Neural cell (in vitro differentiated cells): ENCODE measurements at regions not wholly inside any gene's neighbourhood (a gene's known extent, or its start where the extent isn't known, plus 50 kb on each side); places are given as distances from the start of the nearest gene placed in this dataset.

ENCODE experiments used
- H2AFZ ChIP-seq: fragments of 200-600, 300-800 bp; sonication (generic), shearing (Covaris generic); 2 replicates; pipeline ENCODE4 v1.6.0; 2014; ENCODE audit warnings: low read depth, mild to moderate bottlenecking, antibody characterized with exemption, low read length, moderate library complexity
- H3F3A ChIP-seq: fragments of 200-600 bp; shearing (Covaris generic); 2 replicates; pipeline ENCODE4 v1.6.1; 2016; ENCODE audit warnings: mild to moderate bottlenecking, moderate library complexity, mixed read lengths, antibody characterized with exemption, low read length; ENCODE audit not compliant: insufficient read depth, poor library complexity, severe bottlenecking
- H3K27ac ChIP-seq: fragments of 200-600, 300-800 bp; sonication (generic), shearing (Covaris generic); 2 replicates; pipeline ENCODE4 v1.5.1; 2014; ENCODE audit warnings: mild to moderate bottlenecking, low read length, moderate library complexity
- H3K27me3 ChIP-seq: fragments of 300-800, 200-600 bp; sonication (generic), shearing (Covaris generic); 2 replicates; pipeline ENCODE4 v1.6.0; 2014; ENCODE audit warnings: mild to moderate bottlenecking, low read depth, low read length, moderate library complexity; ENCODE audit not compliant: insufficient read depth
- H3K36me3 ChIP-seq: fragments of 300-800, 200-600 bp; sonication (generic), shearing (Covaris generic); 2 replicates; pipeline ENCODE4 v1.5.1; 2014; ENCODE audit warnings: mild to moderate bottlenecking, antibody characterized with exemption, low read length, moderate library complexity; ENCODE audit not compliant: insufficient read depth
- H3K4me2 ChIP-seq: fragments of 300-800, 200-600 bp; sonication (generic), shearing (Covaris generic); 2 replicates; pipeline ENCODE4 v1.6.0; 2014; ENCODE audit warnings: mild to moderate bottlenecking, low read length
- H3K4me3 ChIP-seq: fragments of 300-800, 200-600 bp; sonication (generic), shearing (Covaris generic); 2 replicates; pipeline ENCODE4 v1.5.1; 2014; ENCODE audit warnings: mild to moderate bottlenecking, low read length, moderate library complexity
- H3K79me2 ChIP-seq: fragments of 200-600 bp; shearing (Covaris generic); replicated peaks from 2 replicates; pipeline ENCODE4 v1.6.0; 2014; ENCODE audit warnings: mild to moderate bottlenecking, low read length, moderate library complexity; ENCODE audit not compliant: insufficient read depth
- H3K9ac ChIP-seq: fragments of 300-800, 200-600 bp; sonication (generic), shearing (Covaris generic); 2 replicates; pipeline ENCODE4 v1.6.1; 2016; ENCODE audit warnings: mild to moderate bottlenecking, low read length, mixed read lengths
- H3K9me2 ChIP-seq: fragments of 200-600 bp; shearing (Covaris generic); 2 replicates; pipeline ENCODE4 v1.6.1; 2016; ENCODE audit warnings: mild to moderate bottlenecking, low read length, mixed read lengths; ENCODE audit not compliant: insufficient read depth
- H3K9me3 ChIP-seq: fragments of 200-600, 300-800 bp; sonication (generic), shearing (Covaris generic); 2 replicates; pipeline ENCODE4 v1.6.1; 2016; ENCODE audit warnings: mild to moderate bottlenecking, mixed run types, low read length, moderate library complexity, mixed read lengths
- H4K20me1 ChIP-seq: fragments of 200-600 bp; shearing (Covaris generic); 2 replicates; pipeline ENCODE4 v1.6.1; 2016; ENCODE audit warnings: mild to moderate bottlenecking, mixed run types; ENCODE audit not compliant: insufficient read depth
- CTCF ChIP-seq: fragments of 450-650 bp; IDR thresholded peaks from 2 replicates; pipeline ENCODE4 v1.5.1; 2014; ENCODE audit warnings: antibody characterized with exemption, mild to moderate bottlenecking, moderate library complexity; ENCODE audit not compliant: poor library complexity, severe bottlenecking
- EP300 ChIP-seq: fragments of 450-650 bp; conservative IDR thresholded peaks from 2 replicates; pipeline ENCODE4 v1.6.1; 2014; ENCODE audit warnings: antibody characterized with exemption, mild to moderate bottlenecking, moderate library complexity; ENCODE audit not compliant: poor library complexity, severe bottlenecking
- EZH2 ChIP-seq: fragments of 200-600, 300-800 bp; shearing (Covaris generic), sonication (generic); IDR thresholded peaks from 2 replicates; pipeline ENCODE4 v1.6.1; 2014; ENCODE audit warnings: antibody characterized with exemption, low read length, borderline replicate concordance, mild to moderate bottlenecking; ENCODE audit not compliant: insufficient read depth, poor library complexity, severe bottlenecking
- MXI1 ChIP-seq: fragments of 450-650 bp; conservative IDR thresholded peaks from 2 replicates; pipeline ENCODE4 v1.6.1; 2014; ENCODE audit warnings: antibody characterized with exemption, mild to moderate bottlenecking; ENCODE audit not compliant: poor library complexity, severe bottlenecking
- POLR2AphosphoS5 ChIP-seq: IDR thresholded peaks from 2 replicates; pipeline ENCODE4 v1.6.1; 2012
- RAD21 ChIP-seq: fragments of 450-650 bp; conservative IDR thresholded peaks from 2 replicates; pipeline ENCODE4 v1.6.1; 2014; ENCODE audit warnings: antibody characterized with exemption, mild to moderate bottlenecking, moderate library complexity
- SMC3 ChIP-seq: fragments of 450-650 bp; conservative IDR thresholded peaks from 2 replicates; pipeline ENCODE4 v1.6.1; 2014; ENCODE audit warnings: antibody characterized with exemption, mild to moderate bottlenecking, moderate library complexity; ENCODE audit not compliant: poor library complexity
- TAF1 ChIP-seq: IDR thresholded peaks from 2 replicates; pipeline ENCODE4 v1.6.1; 2012; ENCODE audit warnings: low read depth
- TF ChIP-seq, protein P1 (sequence below): IDR thresholded peaks from 2 replicates; pipeline ENCODE4 v1.6.1; 2012; ENCODE audit warnings: borderline replicate concordance

DNA sequence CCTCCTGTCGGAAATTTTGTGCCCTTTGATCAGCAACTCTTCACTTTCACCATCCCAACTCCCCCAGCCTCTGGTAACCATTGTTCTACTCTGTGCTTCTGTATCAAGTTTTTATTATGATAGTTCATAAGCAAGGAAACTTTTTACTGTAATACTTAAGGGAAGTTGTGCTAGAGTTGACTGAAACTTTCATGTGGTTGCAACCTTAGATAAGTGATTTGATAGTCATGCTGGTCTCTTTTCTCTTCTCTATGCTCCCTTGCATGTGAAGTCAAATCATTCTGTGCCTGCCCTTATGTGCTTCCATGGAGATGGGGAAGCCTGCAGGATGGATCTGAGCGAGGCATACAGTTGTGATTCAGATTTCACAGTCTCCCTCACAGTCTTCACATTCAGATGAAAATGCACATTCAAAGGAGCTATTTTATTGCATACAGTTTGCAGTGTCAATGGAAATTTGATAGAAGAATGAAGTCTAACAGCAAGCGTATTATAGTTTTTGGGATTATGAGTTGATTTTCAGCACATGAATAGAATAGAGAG lies 1428.3 kb upstream of the TENM3 start:
- Histone ChIP-seq H3K79me2 (no peaks in the 10 kb centered on the region), H3K9me3 (no peaks in the 10 kb centered on the region), H3K4me2 (no peak overlapping the region), H2AFZ (no peak overlapping the region), H4K20me1 (no peaks in the 10 kb centered on the region), H3K36me3 (no peaks in the 10 kb centered on the region), H3K27me3 (no peaks in the 10 kb centered on the region), H3K27ac (no peak overlapping the region), H3K9ac (no peak overlapping the region), H3K9me2 (no peaks in the 10 kb centered on the region), H3F3A (no peaks in the 10 kb centered on the region), H3K4me3 (no peak overlapping the region)
- TF ChIP-seq SMC3: no peak
- TF ChIP-seq, protein P1, sequence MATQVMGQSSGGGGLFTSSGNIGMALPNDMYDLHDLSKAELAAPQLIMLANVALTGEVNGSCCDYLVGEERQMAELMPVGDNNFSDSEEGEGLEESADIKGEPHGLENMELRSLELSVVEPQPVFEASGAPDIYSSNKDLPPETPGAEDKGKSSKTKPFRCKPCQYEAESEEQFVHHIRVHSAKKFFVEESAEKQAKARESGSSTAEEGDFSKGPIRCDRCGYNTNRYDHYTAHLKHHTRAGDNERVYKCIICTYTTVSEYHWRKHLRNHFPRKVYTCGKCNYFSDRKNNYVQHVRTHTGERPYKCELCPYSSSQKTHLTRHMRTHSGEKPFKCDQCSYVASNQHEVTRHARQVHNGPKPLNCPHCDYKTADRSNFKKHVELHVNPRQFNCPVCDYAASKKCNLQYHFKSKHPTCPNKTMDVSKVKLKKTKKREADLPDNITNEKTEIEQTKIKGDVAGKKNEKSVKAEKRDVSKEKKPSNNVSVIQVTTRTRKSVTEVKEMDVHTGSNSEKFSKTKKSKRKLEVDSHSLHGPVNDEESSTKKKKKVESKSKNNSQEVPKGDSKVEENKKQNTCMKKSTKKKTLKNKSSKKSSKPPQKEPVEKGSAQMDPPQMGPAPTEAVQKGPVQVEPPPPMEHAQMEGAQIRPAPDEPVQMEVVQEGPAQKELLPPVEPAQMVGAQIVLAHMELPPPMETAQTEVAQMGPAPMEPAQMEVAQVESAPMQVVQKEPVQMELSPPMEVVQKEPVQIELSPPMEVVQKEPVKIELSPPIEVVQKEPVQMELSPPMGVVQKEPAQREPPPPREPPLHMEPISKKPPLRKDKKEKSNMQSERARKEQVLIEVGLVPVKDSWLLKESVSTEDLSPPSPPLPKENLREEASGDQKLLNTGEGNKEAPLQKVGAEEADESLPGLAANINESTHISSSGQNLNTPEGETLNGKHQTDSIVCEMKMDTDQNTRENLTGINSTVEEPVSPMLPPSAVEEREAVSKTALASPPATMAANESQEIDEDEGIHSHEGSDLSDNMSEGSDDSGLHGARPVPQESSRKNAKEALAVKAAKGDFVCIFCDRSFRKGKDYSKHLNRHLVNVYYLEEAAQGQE: no peak
- no peak for TF ChIP-seq EP300
- TF ChIP-seq RAD21: no peak
- TF ChIP-seq MXI1: no peak
- no peak for TF ChIP-seq POLR2AphosphoS5
- TF ChIP-seq TAF1: no peak
- TF ChIP-seq EZH2: no peak

GRCh38 chr4:180817529-180817928 lies 1425.7 kb upstream of the TENM3 start:
- no peak overlapping the region for H3K4me2 ChIP-seq
- no peaks in the 10 kb centered on the region for H3K9me3 ChIP-seq
- H3K27me3 ChIP-seq: no peaks in the 10 kb centered on the region
- H3K27ac ChIP-seq: no peak overlapping the region
- no peaks in the 10 kb centered on the region for H3K9me2 ChIP-seq
- no peaks in the 10 kb centered on the region for H3F3A ChIP-seq
- H3K9ac ChIP-seq: no peak overlapping the region
- H3K79me2 ChIP-seq: no peaks in the 10 kb centered on the region
- no peaks in the 10 kb centered on the region for H4K20me1 ChIP-seq
- TF ChIP-seq CTCF (no peak), SMC3 (no peak), EP300 (no peak)
- no peaks in the 10 kb centered on the region for H3K36me3 ChIP-seq
- H2AFZ ChIP-seq: no peak overlapping the region
- no peak overlapping the region for H3K4me3 ChIP-seq

GRCh38 chr4:180823108-180823507 lies 1420.1 kb upstream of the TENM3 start:
- Histone ChIP-seq H3K79me2 (no peaks in the 10 kb centered on the region), H3K27ac (no peak overlapping the region), H4K20me1 (no peaks in the 10 kb centered on the region), H3K9me2 (no peaks in the 10 kb centered on the region), H3K4me3 (no peak overlapping the region), H3K27me3 (no peaks in the 10 kb centered on the region), H3K9me3 (no peaks in the 10 kb centered on the region), H3F3A (no peaks in the 10 kb centered on the region), H3K4me2 (no peak overlapping the region), H2AFZ (no peak overlapping the region), H3K36me3 (no peaks in the 10 kb centered on the region), H3K9ac (no peak overlapping the region)
- TF ChIP-seq EZH2 (no peak), SMC3 (no peak), POLR2AphosphoS5 (no peak)
